Stimulated activated naive CD4-positive, alpha-beta T cell (primary cell): ENCODE measurements at regions not wholly inside any gene's neighbourhood (a gene's known extent, or its start where the extent isn't known, plus 50 kb on each side); places are given as distances from the start of the nearest gene placed in this dataset.
"Not testable (repeated sequence)": the region's sequence is repeated elsewhere in the genome, so short reads cannot be mapped to it uniquely, and the experiment has no call there.

Experiments used
- DNase-seq, 6 experiments: peaks; one replicate each; lab custom pipeline; 2025; lab: John Stamatoyannopoulos, UW

DNA sequence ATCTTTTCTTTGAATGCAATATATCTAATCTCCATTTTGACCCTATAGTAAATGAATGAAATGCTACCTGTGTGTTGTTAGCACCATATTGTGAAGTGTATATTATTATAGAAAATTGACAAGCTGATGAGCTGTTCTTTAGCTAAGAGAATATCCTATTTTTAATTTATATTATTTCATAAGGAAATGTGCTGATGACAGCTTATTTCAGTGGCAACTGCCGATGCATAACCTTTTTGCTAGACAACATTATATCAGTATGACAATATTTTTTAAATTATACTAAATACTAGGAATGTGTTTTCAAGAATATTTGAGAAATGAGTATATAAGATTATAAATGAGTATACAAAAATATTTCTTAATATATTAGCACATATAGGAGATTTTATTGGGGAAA, 573.1 kb downstream of the ZNF608 start:
- DNase-seq = no peak

DNA sequence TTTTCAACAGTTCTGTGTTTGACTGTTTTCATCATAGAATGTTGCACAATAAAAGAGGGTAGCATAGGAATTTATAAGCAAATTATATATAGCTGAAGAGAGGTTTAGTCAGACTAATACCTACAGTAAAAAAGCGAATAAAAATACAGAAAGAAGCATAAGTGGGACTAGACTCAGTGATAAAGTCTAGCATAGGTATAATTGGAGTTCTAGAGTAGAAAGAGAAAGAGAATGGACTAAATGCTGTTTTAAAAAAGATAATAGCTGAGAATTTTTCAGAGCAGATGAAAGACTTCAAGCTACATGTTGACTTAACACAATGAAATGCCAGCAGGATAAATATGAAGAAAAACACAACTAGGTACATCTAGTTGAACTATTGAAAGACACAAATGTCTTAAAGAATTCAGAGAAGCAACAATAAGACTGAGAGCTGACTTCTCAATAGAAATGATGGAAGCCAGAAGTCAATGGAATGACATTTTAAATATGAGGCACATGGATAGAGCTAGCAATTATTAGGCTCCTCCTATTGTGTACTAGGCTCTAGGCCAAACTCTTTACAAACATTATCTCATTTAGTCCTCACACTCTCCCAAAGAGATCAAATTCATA, 573.9 kb downstream of the ZNF608 start:
- no peak for DNase-seq

DNA sequence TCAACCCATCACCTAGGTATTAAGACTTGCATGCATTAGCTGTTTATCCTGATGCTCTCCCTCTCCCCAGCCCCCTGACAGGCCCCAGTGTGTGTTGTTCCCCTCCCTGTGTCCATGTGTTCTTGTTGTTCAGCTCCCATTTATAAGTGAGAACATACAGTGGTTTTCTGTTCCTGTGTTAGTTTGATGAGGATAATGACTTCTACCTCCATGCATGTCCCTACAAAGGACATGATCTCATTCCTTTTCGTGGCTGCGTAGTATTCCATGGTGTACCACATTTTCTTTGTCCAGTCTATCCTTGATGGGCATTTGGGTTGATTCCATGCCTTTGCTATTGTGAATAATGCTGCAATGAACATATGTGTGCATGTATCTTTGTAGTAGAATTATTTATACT, 578.3 kb downstream of the ZNF608 start:
- not testable (repeated sequence) for DNase-seq

DNA sequence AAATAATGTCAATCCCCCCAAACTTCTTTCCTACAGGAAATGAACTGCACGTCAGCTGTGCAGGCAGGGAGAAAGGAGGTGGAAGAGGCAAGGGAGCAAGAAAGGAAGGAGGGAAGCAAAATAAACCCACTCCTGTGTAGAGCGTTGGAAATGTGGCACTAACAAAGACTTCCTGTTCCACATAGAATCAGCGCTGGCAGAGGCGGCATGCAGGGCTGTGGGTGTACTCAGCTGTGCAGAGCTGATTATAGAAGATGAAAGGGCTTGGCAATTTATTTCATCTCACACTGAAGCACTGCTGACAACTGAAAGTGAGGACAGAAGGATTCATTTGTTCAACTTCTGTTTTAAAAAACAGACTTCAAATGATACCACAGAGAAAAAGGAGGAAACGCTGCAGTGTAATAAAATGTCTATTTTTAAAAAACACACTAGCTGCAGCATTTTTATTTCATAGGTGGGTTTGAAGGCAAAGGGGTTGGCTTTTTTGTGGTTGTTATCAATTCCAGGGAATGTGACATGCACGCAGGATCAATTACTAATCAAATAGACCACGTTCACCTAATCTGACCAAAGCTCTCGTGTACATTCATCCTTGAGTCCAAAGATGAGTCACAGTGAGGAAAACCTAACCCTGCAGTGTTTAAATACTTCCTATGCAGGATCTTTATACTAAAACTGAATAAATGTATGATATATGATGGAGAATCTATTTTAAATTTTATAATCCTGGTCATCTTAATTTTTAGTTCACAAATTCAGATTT, 583.5 kb downstream of the ZNF608 start:
- DNase-seq = peak in 2 of 6 experiments; percentile 4 to 12

DNA sequence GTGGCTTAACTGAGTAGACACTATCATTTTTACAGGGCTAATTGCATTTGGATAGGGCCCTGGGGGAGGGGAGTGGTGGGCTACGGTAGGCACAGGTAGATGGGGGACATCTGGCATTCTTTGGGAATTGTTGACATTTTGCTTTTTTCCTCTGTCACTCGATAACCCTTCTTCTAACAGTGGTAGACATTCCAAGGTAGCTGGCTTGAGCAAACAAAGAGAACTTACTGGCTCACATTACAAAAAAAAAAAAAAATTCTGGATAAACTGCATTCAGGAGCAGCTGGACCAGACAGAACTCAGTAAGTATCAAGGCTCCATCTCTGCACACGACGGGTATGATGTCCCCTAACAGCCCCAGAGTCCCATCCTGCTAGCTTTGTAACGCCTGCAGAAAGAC, 585.2 kb downstream of the ZNF608 start:
- DNase-seq = no peak

DNA sequence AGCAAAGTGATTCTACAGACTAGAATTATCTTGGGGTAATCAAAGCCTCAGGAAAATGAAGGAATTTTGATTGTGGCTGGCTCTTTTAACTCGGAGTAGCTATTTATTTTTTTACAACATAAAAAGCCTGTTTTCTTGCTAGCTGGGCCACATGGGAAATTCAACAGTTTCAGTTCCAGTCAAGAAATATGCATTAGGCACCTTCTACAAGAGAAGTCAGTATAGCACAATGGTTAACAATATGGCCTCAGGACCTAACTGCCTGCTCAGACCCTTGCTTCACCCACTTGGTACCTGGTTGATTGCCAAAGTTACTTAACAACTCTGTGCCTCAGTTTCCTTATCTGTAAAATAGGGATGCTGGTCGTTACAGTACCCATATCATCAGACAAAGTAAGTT, 586.2 kb downstream of the ZNF608 start:
- no peak for DNase-seq

DNA sequence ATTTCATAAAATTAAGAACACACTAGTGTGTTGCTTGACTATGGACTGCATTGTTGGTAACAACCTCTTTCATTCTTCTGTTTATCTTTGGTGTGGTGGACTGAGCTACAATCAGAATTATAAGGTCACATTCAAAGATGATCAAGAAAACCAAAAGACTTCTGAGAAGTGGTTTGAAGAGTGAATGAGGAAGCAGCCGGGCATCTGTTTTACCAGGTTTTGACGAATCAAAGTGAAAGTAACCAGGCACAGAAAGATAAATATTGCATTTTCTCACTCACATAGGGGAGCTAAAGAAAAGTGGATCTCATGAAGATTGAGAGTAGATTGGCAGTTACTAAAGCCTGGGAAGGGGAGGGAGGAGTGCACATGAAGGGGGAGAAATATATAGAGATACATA, 589.1 kb downstream of the ZNF608 start:
- no peak for DNase-seq

DNA sequence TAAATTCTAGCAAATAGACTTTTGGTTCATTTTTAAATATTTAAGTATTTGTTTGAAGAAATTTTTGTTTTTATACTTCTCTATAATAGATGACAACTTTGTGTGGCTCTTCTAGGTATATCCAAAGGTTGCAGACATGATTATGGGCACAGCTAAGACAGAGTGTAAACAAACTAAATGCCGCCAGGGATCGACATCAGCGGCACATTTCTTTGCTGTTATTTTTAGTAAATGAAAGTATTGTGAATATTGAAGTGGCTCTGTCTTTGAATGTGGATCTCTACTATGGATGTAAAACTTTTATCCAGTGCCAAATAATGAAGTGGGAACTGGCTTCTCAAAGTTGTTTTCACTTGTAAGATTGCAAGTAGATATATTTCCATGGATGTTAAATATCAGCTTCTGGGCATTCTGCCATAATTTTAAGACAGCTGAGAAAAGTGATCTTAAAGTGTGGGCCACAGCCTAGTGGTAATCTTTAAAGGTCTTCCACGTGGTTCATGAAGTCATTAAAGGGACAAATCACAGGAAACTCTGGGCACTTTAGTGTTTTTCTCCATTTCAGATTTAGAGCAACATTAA, 589.9 kb downstream of the ZNF608 start:
- no peak for DNase-seq

DNA sequence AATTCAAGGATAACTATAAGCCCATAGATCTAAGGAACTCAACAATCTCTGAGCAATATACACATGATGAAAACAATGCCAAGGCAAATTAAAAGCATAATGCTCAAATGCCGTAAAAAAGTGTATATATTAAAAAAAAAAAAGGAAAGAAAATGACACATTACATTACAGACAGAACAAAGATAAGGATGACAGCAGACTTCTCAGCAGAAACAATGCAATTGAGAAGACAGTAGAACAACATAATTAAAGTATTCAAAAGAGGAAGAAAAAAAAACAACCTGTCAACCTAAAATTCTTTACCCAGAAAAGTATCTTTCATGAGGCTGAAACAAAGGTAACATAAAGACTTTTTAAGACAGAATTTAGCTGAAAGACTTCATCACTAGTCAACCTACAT, 591.7 kb downstream of the ZNF608 start:
- no peak for DNase-seq

DNA sequence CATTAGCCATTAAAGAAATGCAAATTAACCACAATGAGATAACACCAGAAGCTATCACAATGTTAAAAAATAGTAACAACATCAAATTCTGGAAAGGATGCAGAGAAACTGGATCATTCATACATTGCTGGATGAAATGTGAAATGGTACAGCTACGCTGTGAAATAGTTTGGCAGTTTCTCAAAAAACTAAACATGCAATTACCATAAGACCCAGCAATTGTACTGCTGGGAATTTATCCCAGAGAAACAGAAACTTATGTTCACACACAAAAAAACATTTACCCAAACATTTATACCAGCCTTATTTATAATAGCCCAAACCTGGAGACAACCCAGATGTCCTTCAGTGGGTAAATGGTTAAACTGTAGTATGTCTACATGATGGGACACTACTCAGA, 592.9 kb downstream of the ZNF608 start:
- DNase-seq = no peak

DNA sequence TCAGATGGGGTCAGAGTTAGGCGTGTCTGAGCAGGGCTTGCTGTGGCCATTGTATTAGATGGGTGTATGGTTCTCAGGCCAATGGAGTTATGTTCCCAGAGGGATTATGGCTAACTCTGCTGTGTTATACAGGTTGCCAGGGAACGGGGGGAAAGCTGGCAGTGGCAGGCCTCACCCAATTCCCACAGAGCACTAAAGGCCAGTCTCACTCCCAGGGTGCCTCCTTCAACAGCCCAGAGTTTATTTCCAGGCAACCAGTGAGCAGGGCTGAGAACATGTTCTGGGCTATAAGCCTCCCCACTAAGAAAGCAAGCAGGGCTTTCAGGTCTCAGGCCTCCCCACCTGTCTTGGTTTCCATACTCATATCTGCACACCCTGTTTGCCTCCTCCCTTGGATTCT, 597.9 kb downstream of the ZNF608 start:
- no peak for DNase-seq

DNA sequence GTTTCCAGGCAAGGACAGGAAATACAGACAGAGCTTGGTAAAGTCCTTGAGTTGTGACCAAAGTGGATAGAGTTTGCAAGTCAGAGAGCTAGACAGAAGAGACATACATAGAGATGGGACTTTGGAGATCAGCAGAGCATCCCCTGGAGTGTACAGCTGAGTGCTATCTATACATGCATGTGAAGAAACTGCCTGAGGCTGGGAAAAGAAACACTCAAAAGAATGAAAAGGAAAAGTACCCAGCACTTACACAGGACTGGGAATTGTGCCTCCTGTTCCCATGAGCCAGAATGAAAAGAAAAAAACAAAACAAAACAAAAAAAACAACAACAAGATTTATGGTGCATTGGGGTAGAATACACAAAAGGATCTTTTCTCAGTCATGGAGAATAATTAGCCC, 606.4 kb downstream of the ZNF608 start:
- DNase-seq = no peak

DNA sequence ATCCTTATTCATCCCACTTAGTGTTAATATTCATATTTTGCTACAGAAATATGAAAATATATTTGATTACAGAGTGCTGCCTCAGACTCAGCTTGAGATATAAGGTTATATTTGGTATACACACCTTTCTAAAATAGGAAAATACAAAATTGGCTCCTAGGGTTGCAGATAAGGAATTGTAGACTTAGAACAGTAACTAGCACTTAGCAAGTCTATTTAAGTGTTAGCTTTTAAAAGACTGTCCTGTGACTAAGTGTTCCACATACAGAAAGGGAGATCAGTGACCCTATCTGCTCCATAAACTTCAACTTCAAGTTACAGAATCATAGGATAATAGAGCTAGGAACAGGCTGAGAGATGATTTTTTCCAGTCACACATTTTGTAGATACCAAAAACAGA, 607.0 kb downstream of the ZNF608 start:
- no peak for DNase-seq

DNA sequence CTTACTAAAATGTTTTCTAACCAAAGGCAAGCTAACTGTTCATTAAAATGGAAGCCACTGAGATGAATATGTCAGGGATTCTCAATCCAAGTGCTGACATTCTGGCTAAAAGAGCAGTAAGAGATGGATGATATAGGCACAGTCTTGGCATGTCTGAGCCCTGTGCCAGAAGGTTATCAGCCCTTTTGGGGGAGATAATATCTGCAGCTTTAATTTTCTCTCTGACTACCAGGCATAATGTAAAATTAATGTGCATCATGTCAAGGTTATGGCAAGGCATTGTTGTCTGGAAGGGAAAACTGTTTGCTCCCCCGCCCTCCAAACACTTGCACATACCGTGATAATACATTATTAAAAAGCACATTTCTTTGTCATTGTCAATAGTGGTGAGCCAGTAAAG, 609.8 kb downstream of the ZNF608 start:
- no peak for DNase-seq

DNA sequence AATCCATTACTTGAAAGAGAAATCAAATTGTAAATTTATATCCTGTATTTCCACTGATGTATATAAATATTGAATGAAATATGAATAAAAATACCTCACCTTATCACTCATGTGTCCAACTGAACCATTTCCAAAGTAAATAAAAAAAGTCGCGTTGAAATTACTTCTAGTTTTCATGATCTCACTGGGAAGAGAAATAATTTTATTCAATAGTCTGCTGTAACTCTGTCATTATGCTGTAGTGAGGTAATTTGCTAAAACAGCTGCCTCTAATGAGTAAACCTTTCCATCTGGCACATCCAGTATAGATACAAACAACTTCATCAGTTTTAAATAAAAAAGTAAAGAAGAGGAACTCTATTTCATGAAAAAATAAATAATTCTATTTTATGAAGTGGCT, 611.5 kb downstream of the ZNF608 start:
- DNase-seq = no peak

DNA sequence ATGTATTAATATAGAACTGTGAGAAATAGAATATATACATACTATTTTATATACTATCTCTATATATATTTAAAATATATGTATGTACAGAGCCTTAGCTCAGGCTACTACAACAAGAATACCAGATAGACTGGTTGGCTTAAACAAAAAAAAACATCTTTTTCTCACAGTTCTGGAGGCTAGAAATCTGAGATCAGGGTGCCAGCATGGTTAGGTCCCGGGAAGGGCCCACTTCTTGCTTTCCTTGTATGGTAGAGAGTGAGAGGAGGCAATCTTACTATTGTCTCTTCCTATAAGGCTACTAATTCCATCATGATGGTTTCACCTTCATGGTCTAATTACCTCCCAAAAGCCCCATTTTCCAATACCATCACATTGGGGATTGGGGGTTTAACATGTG, 613.0 kb downstream of the ZNF608 start:
- DNase-seq = no peak

DNA sequence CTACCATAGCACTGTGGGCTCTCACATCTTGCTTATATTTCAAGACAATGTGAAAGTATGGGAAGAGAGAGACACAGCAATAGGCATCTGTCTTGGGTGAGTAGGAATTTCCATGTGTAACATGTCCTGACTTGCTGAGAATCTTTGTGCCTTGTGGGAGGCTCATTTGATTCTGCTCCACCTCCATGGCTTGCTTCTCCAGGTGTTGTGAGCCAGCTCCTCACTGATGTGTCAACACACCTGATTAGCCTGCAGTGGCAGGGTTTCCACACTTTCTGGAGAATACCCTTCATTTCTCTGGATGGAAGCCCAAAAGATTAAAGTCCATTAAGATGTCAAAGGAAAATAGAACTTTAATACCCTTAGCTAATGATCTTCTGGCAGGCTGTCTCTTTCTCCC, 613.6 kb downstream of the ZNF608 start:
- DNase-seq = no peak

DNA sequence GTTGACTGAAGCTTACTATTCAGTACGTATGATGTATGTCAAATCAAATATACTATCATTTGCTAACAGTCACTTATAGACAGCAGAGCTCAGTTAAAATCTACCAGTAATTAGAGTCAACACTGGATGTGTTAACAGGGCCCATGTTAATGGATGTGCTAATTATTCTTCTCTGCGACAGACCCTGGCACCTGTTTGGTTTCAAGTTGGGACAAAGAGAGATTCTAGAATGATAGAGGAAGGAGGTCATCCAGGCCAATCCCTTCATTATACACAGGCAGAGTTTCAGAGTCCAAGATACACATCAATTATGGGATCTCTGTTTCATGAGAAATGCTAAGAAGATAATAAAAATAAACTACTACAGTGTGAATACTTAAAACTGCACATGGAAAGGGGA, 615.0 kb downstream of the ZNF608 start:
- DNase-seq = no peak

DNA sequence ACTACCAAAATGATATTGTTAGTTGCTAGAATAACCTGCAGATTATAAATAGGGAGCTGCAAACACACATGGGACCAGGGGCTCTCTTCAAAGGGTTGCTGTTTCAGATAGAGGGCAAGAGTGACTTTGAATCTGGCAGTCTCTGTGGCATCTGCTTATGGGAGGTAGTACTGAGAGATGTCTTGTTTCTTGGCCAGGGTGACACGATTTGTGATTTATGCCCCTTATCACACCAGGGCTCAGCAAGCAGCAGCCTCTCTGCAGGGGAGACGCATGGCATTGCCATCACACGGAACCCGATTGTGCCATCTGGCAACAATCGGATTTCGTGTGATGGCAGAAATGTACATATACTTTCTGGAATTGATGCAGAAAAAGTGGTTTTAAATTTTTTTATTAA, 615.6 kb downstream of the ZNF608 start:
- no peak for DNase-seq

DNA sequence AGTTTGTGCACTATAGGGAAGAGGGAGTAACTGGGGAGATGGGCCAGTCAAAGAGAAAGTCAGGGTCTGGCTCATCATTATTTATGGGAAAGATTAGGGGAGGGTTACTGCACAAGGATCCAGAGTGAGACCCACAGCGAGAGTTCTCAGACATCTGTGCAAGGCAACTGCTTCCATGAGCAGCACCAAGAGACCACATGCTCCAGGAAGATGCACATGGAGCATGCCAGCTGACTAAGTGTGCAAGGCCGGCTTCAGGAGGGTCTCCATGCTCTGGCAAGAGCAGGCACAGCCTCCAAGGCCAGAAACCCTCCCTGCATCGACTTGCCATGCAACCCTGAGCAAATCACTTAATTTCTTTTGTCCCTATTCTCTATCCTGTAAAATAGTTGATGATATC, 616.9 kb downstream of the CSNK1G3 start:
- no peak for DNase-seq

DNA sequence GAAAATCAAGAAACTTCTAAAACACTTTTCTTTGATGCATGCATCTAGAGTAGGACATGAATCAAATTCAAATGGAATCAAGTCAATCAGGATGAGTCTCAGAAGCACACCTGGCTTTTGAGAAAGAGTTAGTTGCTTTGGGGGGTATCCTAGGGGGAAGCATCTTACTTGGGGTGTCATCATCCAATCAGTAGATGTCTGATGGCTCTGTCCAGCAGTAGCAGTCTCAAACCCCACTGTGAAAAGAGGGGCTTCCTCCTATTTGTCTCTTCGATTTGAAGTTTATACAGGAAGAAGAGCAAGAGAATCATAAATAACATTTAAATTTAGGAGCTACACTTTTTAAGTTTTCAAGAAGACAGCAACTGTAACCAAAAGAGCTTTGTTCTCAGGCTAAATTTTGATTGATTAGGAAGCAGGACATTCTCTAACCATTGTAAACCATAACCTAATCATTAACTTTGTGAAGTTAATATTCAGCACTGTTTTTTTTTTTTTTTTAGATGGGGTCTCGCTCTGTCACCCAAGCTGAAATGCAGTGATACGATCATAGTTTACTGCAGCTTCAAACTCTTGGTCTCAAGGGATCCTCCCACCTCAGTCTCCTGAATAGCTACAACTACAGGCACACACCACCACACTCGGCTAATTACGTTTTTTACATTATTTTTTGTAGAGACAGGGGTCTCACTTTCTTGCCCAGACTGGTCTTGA, 614.7 kb downstream of the CSNK1G3 start:
- no peak for DNase-seq

DNA sequence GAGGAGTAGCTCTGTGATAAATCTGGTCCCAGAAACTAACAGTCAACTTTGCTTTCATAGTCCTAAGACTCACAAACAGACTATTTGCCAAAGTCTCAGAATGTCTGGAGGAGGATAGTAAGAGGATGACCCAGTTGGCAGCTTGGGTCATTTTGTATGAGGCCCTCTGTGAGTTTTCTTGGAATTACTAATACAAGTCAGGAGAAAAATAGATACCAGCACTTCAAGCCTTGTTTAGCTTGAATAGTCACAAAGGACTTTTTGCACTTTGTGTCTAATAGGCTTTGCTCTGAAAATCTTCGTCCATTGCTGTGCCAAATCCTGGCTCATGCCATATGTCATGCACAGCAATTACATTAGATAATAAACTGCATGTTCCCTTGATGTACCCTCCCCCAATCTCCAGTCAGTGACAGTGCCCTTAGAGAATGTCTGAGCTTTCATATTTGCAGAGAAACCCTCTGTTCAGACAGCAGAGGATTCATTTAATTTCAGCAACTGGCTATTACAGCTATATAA, 612.8 kb downstream of the CSNK1G3 start:
- DNase-seq = no peak

DNA sequence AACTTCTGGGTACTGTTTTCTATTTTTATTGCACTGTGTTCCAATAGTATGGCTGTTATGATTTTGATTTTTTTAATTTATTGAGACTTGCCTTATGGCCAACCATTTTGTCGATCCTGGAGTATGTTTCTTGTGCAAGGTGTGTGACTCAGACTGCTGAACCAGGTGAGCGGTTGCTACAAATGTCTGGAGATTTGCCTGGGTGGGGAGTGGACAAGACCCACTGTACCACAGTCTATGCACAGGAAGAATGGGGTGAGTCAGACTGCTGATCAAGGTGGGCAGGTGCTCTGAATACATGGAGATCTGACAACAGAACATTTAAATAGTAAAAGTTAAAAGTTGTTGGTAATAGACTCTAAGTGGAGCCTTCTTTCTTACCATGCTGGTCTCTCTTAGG, 609.2 kb downstream of the CSNK1G3 start:
- no peak for DNase-seq
